ENCODE measurements at regions not wholly inside any gene's neighbourhood (a gene's known extent, or its start where the extent isn't known, plus 50 kb on each side); places are given as distances from the start of the nearest gene placed in this dataset.

DNA sequence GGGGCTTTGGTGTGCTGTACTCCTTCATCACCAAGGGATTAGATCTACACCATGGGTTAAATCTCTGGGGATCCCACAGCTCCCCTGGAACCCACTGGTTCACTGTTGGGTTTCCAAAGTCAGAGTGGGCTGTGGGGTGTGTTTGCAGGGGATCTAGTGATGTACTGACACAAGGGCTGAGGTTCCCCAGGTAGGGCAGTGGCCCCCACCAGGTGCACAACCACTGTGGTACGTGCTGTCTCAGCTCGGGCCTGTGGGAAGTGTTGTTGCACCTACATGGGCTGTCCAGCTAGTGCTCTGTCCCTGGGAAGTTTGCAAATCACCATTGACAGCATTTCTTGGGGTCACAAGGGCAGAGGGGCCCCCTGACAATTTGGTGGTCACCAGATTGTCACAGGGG lies 134.4 kb upstream of the CDH8 start:
- TF ChIP-seq, protein P1, sequence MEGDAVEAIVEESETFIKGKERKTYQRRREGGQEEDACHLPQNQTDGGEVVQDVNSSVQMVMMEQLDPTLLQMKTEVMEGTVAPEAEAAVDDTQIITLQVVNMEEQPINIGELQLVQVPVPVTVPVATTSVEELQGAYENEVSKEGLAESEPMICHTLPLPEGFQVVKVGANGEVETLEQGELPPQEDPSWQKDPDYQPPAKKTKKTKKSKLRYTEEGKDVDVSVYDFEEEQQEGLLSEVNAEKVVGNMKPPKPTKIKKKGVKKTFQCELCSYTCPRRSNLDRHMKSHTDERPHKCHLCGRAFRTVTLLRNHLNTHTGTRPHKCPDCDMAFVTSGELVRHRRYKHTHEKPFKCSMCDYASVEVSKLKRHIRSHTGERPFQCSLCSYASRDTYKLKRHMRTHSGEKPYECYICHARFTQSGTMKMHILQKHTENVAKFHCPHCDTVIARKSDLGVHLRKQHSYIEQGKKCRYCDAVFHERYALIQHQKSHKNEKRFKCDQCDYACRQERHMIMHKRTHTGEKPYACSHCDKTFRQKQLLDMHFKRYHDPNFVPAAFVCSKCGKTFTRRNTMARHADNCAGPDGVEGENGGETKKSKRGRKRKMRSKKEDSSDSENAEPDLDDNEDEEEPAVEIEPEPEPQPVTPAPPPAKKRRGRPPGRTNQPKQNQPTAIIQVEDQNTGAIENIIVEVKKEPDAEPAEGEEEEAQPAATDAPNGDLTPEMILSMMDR (IDR thresholded peaks at IDR 0.05; ENCODE audit: low read depth, low read length), result no peak
- TF ChIP-seq, protein P2, sequence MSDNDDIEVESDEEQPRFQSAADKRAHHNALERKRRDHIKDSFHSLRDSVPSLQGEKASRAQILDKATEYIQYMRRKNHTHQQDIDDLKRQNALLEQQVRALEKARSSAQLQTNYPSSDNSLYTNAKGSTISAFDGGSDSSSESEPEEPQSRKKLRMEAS (IDR thresholded peaks at IDR 0.05; ENCODE audit: low read depth, low read length), result no peak
